B cell (primary cell): ENCODE measurements at regions not wholly inside any gene's neighbourhood (a gene's known extent, or its start where the extent isn't known, plus 50 kb on each side); places are given as distances from the start of the nearest gene placed in this dataset.

Experiments
- ATAC-seq: fragments of 200-7000 bp; cut with Tn5 transposase; one replicate; pipeline ENCODE4 v1.10.0; 2021; ENCODE audit warnings: low read depth, mild to moderate bottlenecking, moderate number of reproducible peaks, moderate library complexity
- CTCF ChIA-PET: fragments of 350-600 bp; sonication (Branson Sonifier 250); formaldehyde crosslinking; loops from one replicate; lab custom pipeline; 2021; ENCODE audit warnings: antibody characterized with exemption, inconsistent platforms; lab: Charles Lee
- POLR2A ChIA-PET: fragments of 350-600 bp; sonication (Branson Sonifier 250); formaldehyde crosslinking; loops from one replicate; lab custom pipeline; 2021; ENCODE audit warnings: antibody characterized with exemption; lab: Charles Lee
- DNase-seq: peaks from one replicate; pipeline ENCODE4 v3.0.0; 2013
- H2AFZ ChIP-seq: 2 replicates; pipeline ENCODE4 v1.6.1; 2012; ENCODE audit warnings: mild to moderate bottlenecking, low read depth, low read length; ENCODE audit not compliant: insufficient read depth, poor library complexity, severe bottlenecking
- H3K27ac ChIP-seq, 2 donors: 1 replicate in 1 of 2; 2 replicates in 1 of 2; pipeline ENCODE4 v1.5.1; 2012 to 2013; ENCODE audit warnings: low read length in 2 of 2, mild to moderate bottlenecking in 2 of 2, moderate library complexity in 1 of 2
- H3K27me3 ChIP-seq, 4 experiments: fragments of 200-600 bp in 1 of 4; sonication (generic) in 1 of 4; replicated peaks in 1 of 4; 1 replicate in 2 of 4; 2 replicates in 2 of 4; pipeline versions ENCODE4 v1.6.1 to v1.7.0; 2013 to 2016; ENCODE audit warnings: low read length in 3 of 4, mild to moderate bottlenecking in 2 of 4, mixed read lengths in 1 of 4, moderate library complexity in 1 of 4; ENCODE audit not compliant: insufficient read depth in 4 of 4, control insufficient read depth in 3 of 4; ENCODE audit errors: control extremely low read depth in 1 of 4
- H3K36me3 ChIP-seq, 2 experiments: replicated peaks in 1 of 2; 1 replicate in 1 of 2; 2 replicates in 1 of 2; pipeline versions ENCODE4 v1.6.1 to v1.7.1; 2013; ENCODE audit warnings: low read length in 1 of 2; ENCODE audit not compliant: insufficient read depth in 2 of 2, control insufficient read depth in 1 of 2; ENCODE audit errors: control extremely low read depth in 1 of 2, extremely low read depth in 1 of 2
- H3K4me1 ChIP-seq, 2 donors: fragments of 200-600 bp in 1 of 2; sonication (generic) in 1 of 2; 1 replicate in 1 of 2; 2 replicates in 1 of 2; pipeline versions ENCODE4 v1.5.1 to v1.6.1; 2013 to 2017; ENCODE audit warnings: low read length in 2 of 2; ENCODE audit not compliant: control insufficient read depth in 2 of 2, insufficient read depth in 2 of 2
- H3K4me2 ChIP-seq: replicated peaks from 2 replicates; pipeline ENCODE3; 2012; ENCODE audit warnings: mild to moderate bottlenecking, low read depth, low read length; ENCODE audit not compliant: poor library complexity, severe bottlenecking
- H3K4me3 ChIP-seq, 5 experiments: fragments of 200-600 bp in 1 of 5; sonication (generic) in 1 of 5; 1 replicate in 3 of 5; 2 replicates in 2 of 5; pipeline versions ENCODE4 v1.5.1 to v1.7.0; 2011 to 2016; ENCODE audit warnings: low read length in 4 of 5, mild to moderate bottlenecking in 4 of 5, low read depth in 2 of 5, control low read depth in 1 of 5, moderate library complexity in 1 of 5; ENCODE audit not compliant: insufficient read depth in 1 of 5; ENCODE audit errors: control extremely low read depth in 1 of 5, extremely low read depth in 1 of 5
- H3K79me2 ChIP-seq: fragments of 200-600 bp; sonication (generic); one replicate; pipeline ENCODE4 v1.6.0; 2016; ENCODE audit warnings: low read length; ENCODE audit not compliant: control insufficient read depth, insufficient read depth
- H3K9ac ChIP-seq: fragments of 200-600 bp; sonication (generic); 2 replicates; pipeline ENCODE4 v1.6.1; 2017; ENCODE audit warnings: mild to moderate bottlenecking, low read length, moderate library complexity
- H3K9me3 ChIP-seq, 3 donors: one replicate each; pipeline versions ENCODE4 v1.6.1 to v1.7.1; 2013; ENCODE audit warnings: low read length in 2 of 3; ENCODE audit not compliant: control insufficient read depth in 2 of 3, insufficient read depth in 1 of 3; ENCODE audit errors: control extremely low read depth in 1 of 3
- H4K20me1 ChIP-seq: 2 replicates; pipeline ENCODE4 v1.6.0; 2012; ENCODE audit warnings: mild to moderate bottlenecking, low read length; ENCODE audit not compliant: insufficient read depth, control insufficient read depth, poor library complexity, severe bottlenecking
- H3K27ac Mint-ChIP-seq: one replicate; pipeline ENCODE4 v1.8.0; 2021; ENCODE audit warnings: mixed read lengths
- H3K27me3 Mint-ChIP-seq: one replicate; pipeline ENCODE4 v1.8.0; 2021; ENCODE audit warnings: mixed read lengths
- H3K4me1 Mint-ChIP-seq: one replicate; pipeline ENCODE4 v1.8.0; 2021; ENCODE audit warnings: mixed read lengths
- H3K4me3 Mint-ChIP-seq: one replicate; pipeline ENCODE4 v1.8.0; 2021; ENCODE audit warnings: mixed read lengths
- H3K9me3 Mint-ChIP-seq: one replicate; pipeline ENCODE4 v1.8.0; 2022; ENCODE audit warnings: mixed read lengths; ENCODE audit not compliant: insufficient read depth
- CTCF ChIP-seq: fragments of 200-600 bp; IDR thresholded peaks from one replicate; pipeline ENCODE4 v1.8.0; 2022; ENCODE audit warnings: antibody characterized with exemption, mild to moderate bottlenecking
- EZH2 ChIP-seq: IDR thresholded peaks from 2 replicates; pipeline ENCODE4 v1.6.1; 2012; ENCODE audit warnings: borderline replicate concordance, low read depth, mild to moderate bottlenecking, moderate library complexity, low read length; ENCODE audit not compliant: insufficient read depth, poor library complexity, severe bottlenecking
- WGBS: methylation state at CpG from one replicate; pipeline ENCODE4 v1.1.5; 2013; ENCODE audit warnings: missing lambda C conversion rate; ENCODE audit not compliant: insufficient coverage; 5-methylcytosine and 5-hydroxymethylcytosine counted together
- intact Hi-C: fragments of 100-400 bp; cut with micrococcal nuclease; formaldehyde crosslinking; loops from one replicate; pipeline ENCODE4 v1.10.0; 2022

GRCh38 chr3:145017959-145018358 lies 1046.3 kb downstream of the DIPK2A start:
- Mint-ChIP-seq H3K9me3 (no peaks in the 10 kb centered on the region), H3K27me3 (no peaks in the 10 kb centered on the region), H3K4me1 (no peaks in the 10 kb centered on the region), H3K4me3 (no peak overlapping the region), H3K27ac (no peak overlapping the region)
- Histone ChIP-seq H2AFZ (no peak overlapping the region), H3K27me3 (no peaks in the 10 kb centered on the region), H3K36me3 (no peaks in the 10 kb centered on the region), H3K79me2 (no peaks in the 10 kb centered on the region), H3K9me3 (no peaks in the 10 kb centered on the region), H3K4me3 (no peak overlapping the region), H3K4me2 (no peak overlapping the region), H4K20me1 (no peaks in the 10 kb centered on the region), H3K4me1 (no peaks in the 10 kb centered on the region), H3K27ac (no peak overlapping the region), H3K9ac (no peak overlapping the region)
- CTCF ChIA-PET, result no interaction called here
- POLR2A ChIA-PET, result no interaction called here
- no peak for ATAC-seq
- no peak for DNase-seq
- TF ChIP-seq CTCF, result no peak
- no peak for TF ChIP-seq EZH2
- no CpG with 5 or more reads among the region's 1 CpG for WGBS
- intact Hi-C loops, result no loop called here

- 75% methylated on average over 2 of the region's 2 CpGs for WGBS
- H3K79me2 ChIP-seq, result no peaks in the 10 kb centered on the region
- intact Hi-C loops, result no loop called here
- H3K9ac ChIP-seq, result no peak overlapping the region
- DNase-seq (no peak), ATAC-seq (no peak)
- no peaks in the 10 kb centered on the region for H3K4me1 ChIP-seq
- no peaks in the 10 kb centered on the region for H3K4me1 Mint-ChIP-seq
- POLR2A ChIA-PET, result no interaction called here
- H3K4me2 ChIP-seq, result no peak overlapping the region
- CTCF ChIA-PET, result no interaction called here
- H3K27me3 ChIP-seq, result no peaks in the 10 kb centered on the region
- no peak overlapping the region for H3K4me3 Mint-ChIP-seq
- no peak overlapping the region for H3K27ac ChIP-seq
- H3K9me3 ChIP-seq, result peaks cover 0 to 3% (median 0%) of the 10 kb centered on the region in 3 donors
- no peak overlapping the region for H3K4me3 ChIP-seq
- H2AFZ ChIP-seq, result no peak overlapping the region
- H3K27me3 Mint-ChIP-seq, result no peaks in the 10 kb centered on the region
- TF ChIP-seq CTCF, result no peak
- TF ChIP-seq EZH2, result no peak
- H3K9me3 Mint-ChIP-seq, result no peaks in the 10 kb centered on the region
- no peaks in the 10 kb centered on the region for H3K36me3 ChIP-seq
- H3K27ac Mint-ChIP-seq, result no peak overlapping the region
- no peaks in the 10 kb centered on the region for H4K20me1 ChIP-seq
These were observed 1050.8 kb downstream of the DIPK2A start for GRCh38 chr3:145022447-145022846.
